Mesenchymal stem cell (in vitro differentiated cells and primary cell): ENCODE measurements at regions not wholly inside any gene's neighbourhood (a gene's known extent, or its start where the extent isn't known, plus 50 kb on each side); places are given as distances from the start of the nearest gene placed in this dataset.
"Not testable (repeated sequence)": the region's sequence is repeated elsewhere in the genome, so short reads cannot be mapped to it uniquely, and the experiment has no call there.

Source experiments
- DNase-seq: peaks from one replicate; pipeline ENCODE4 v3.0.0-alpha.2; 2013
- H2AFZ ChIP-seq: one replicate; pipeline ENCODE4 v1.6.1; 2013; ENCODE audit warnings: low read depth, mild to moderate bottlenecking, control low read depth, inconsistent platforms, low read length, moderate library complexity
- H2AK5ac ChIP-seq: 2 replicates; pipeline ENCODE4 v1.6.1; 2013; ENCODE audit warnings: low read length, moderate library complexity, mild to moderate bottlenecking, inconsistent platforms; ENCODE audit not compliant: severe bottlenecking
- H2BK120ac ChIP-seq: one replicate; pipeline ENCODE4 v1.6.1; 2013; ENCODE audit warnings: low read depth, mild to moderate bottlenecking, inconsistent platforms, low read length, moderate library complexity
- H2BK12ac ChIP-seq, 2 experiments: one replicate each; pipeline ENCODE4 v1.6.1; 2013; ENCODE audit warnings: inconsistent platforms in 2 of 2, low read length in 2 of 2, mild to moderate bottlenecking in 2 of 2, moderate library complexity in 2 of 2, control low read depth in 1 of 2
- H2BK15ac ChIP-seq: one replicate; pipeline ENCODE4 v1.6.1; 2013; ENCODE audit warnings: mild to moderate bottlenecking, low read depth, inconsistent platforms; ENCODE audit not compliant: poor library complexity, severe bottlenecking
- H2BK5ac ChIP-seq: 2 replicates; pipeline ENCODE4 v1.6.1; 2013; ENCODE audit warnings: low read depth, mild to moderate bottlenecking, low read length, control low read depth, inconsistent platforms; ENCODE audit not compliant: poor library complexity, severe bottlenecking
- H3K14ac ChIP-seq, 2 experiments: one replicate each; pipeline ENCODE4 v1.6.1; 2013; ENCODE audit warnings: inconsistent platforms in 2 of 2, low read length in 2 of 2, control low read depth in 1 of 2, mild to moderate bottlenecking in 1 of 2, moderate library complexity in 1 of 2
- H3K18ac ChIP-seq, 2 experiments: one replicate each; pipeline ENCODE4 v1.6.1; 2013; ENCODE audit warnings: inconsistent platforms in 2 of 2, low read length in 2 of 2, control low read depth in 1 of 2, low read depth in 1 of 2, mild to moderate bottlenecking in 1 of 2
- H3K23ac ChIP-seq, 2 experiments: one replicate each; pipeline ENCODE4 v1.6.1; 2013; ENCODE audit warnings: inconsistent platforms in 2 of 2, low read length in 2 of 2, mild to moderate bottlenecking in 2 of 2, moderate library complexity in 2 of 2, control low read depth in 1 of 2
- H3K27ac ChIP-seq: 2 replicates; pipeline ENCODE4 v1.5.1; 2013; ENCODE audit warnings: mild to moderate bottlenecking, moderate library complexity, low read length, control low read depth, inconsistent platforms; ENCODE audit not compliant: poor library complexity, severe bottlenecking
- H3K27me3 ChIP-seq, 2 experiments: 2 replicates each; pipeline versions ENCODE4 v1.6.1 to v1.7.0; 2013; ENCODE audit warnings: low read length in 2 of 2, mild to moderate bottlenecking in 2 of 2, moderate library complexity in 2 of 2, control low read depth in 1 of 2, inconsistent platforms in 1 of 2; ENCODE audit not compliant: control insufficient read depth in 1 of 2, insufficient read depth in 1 of 2
- H3K36me3 ChIP-seq, 2 experiments: 2 replicates each; pipeline versions ENCODE4 v1.6.1 to v1.7.0; 2013; ENCODE audit warnings: low read length in 2 of 2, control low read depth in 1 of 2, inconsistent platforms in 1 of 2, low read depth in 1 of 2, mild to moderate bottlenecking in 1 of 2; ENCODE audit not compliant: insufficient read depth in 2 of 2, control insufficient read depth in 1 of 2
- H3K4ac ChIP-seq, 2 experiments: one replicate each; pipeline ENCODE4 v1.6.1; 2013; ENCODE audit warnings: inconsistent platforms in 2 of 2, low read length in 2 of 2, mild to moderate bottlenecking in 2 of 2, moderate library complexity in 2 of 2, control low read depth in 1 of 2, low read depth in 1 of 2
- H3K4me1 ChIP-seq: 2 replicates; pipeline ENCODE4 v1.6.1; 2013; ENCODE audit warnings: low read depth, low read length, control low read depth; ENCODE audit not compliant: control insufficient read depth, insufficient read depth
- H3K4me2 ChIP-seq: 2 replicates; pipeline ENCODE4 v1.6.1; 2013; ENCODE audit warnings: low read length, mild to moderate bottlenecking, inconsistent platforms; ENCODE audit not compliant: poor library complexity, severe bottlenecking
- H3K4me3 ChIP-seq, 2 experiments: 2 replicates each; pipeline versions ENCODE4 v1.5.1 to v1.7.0; 2013; ENCODE audit warnings: low read length in 2 of 2, mild to moderate bottlenecking in 2 of 2, control low read depth in 1 of 2, low read depth in 1 of 2; ENCODE audit not compliant: insufficient read depth in 1 of 2
- H3K79me1 ChIP-seq: replicated peaks from 2 replicates; pipeline ENCODE4 v1.6.1; 2013; ENCODE audit warnings: mild to moderate bottlenecking, control low read depth, low read length, inconsistent platforms; ENCODE audit not compliant: poor library complexity, severe bottlenecking
- H3K9ac ChIP-seq: 2 replicates; pipeline ENCODE4 v1.7.0; 2013; ENCODE audit warnings: mild to moderate bottlenecking, low read length, moderate library complexity
- H3K9me3 ChIP-seq: 2 replicates; pipeline ENCODE4 v1.7.0; 2013; ENCODE audit warnings: mild to moderate bottlenecking, low read length; ENCODE audit not compliant: control insufficient read depth
- H4K8ac ChIP-seq: one replicate; pipeline ENCODE4 v1.6.1; 2013; ENCODE audit warnings: inconsistent platforms, mild to moderate bottlenecking, low read length, moderate library complexity
- H4K91ac ChIP-seq: one replicate; pipeline ENCODE4 v1.6.1; 2013; ENCODE audit warnings: mild to moderate bottlenecking, low read length, inconsistent platforms
- WGBS: methylation state at CpG from one replicate; pipeline ENCODE4 v1.1.7; 2013; ENCODE audit warnings: mixed read lengths; 5-methylcytosine and 5-hydroxymethylcytosine counted together

GRCh38 chr4:164350061-164350460 is 403.9 kb upstream of the SMIM31 start:
- Histone ChIP-seq H3K27ac (no peak overlapping the region), H2BK120ac (no peak overlapping the region), H3K27me3 (no peaks in the 10 kb centered on the region), H3K9ac (no peak overlapping the region), H4K91ac (no peak overlapping the region), H3K4ac (no peak overlapping the region), H3K36me3 (no peaks in the 10 kb centered on the region), H3K4me1 (no peaks in the 10 kb centered on the region), H3K4me2 (no peak overlapping the region), H2BK15ac (no peak overlapping the region), H3K79me1 (no peaks in the 10 kb centered on the region), H2AK5ac (no peak overlapping the region), H2BK5ac (no peak overlapping the region), H3K4me3 (no peak overlapping the region), H3K23ac (no peak overlapping the region), H2AFZ (no peak overlapping the region), H3K18ac (no peak overlapping the region), H4K8ac (no peak overlapping the region), H2BK12ac (no peak overlapping the region), H3K9me3 (no peaks in the 10 kb centered on the region), H3K14ac (no peak overlapping the region)
- DNase-seq, result no peak

- not testable (repeated sequence) for H3K23ac ChIP-seq, H2BK15ac ChIP-seq, H2BK12ac ChIP-seq, H3K9ac ChIP-seq, H3K27me3 ChIP-seq, H3K14ac ChIP-seq, H2BK5ac ChIP-seq, H3K36me3 ChIP-seq, H2AK5ac ChIP-seq, H2AFZ ChIP-seq, H3K79me1 ChIP-seq, H3K27ac ChIP-seq, H4K91ac ChIP-seq, H2BK120ac ChIP-seq, H3K4ac ChIP-seq, H4K8ac ChIP-seq, H3K9me3 ChIP-seq, H3K4me2 ChIP-seq, DNase-seq, H3K18ac ChIP-seq, H3K4me1 ChIP-seq, H3K4me3 ChIP-seq
- 93% methylated on average over 23 of the region's 24 CpGs for WGBS
Measured at GRCh38 chr4:164350716-164351115, 403.2 kb upstream of the SMIM31 start.

- H3K14ac ChIP-seq, result no peak overlapping the region
- H2BK5ac ChIP-seq, result no peak overlapping the region
- H3K4me1 ChIP-seq, result no peaks in the 10 kb centered on the region
- no peaks in the 10 kb centered on the region for H3K36me3 ChIP-seq
- no peak for DNase-seq
- no peak overlapping the region for H3K18ac ChIP-seq
- H4K91ac ChIP-seq, result no peak overlapping the region
- no peak overlapping the region for H3K9ac ChIP-seq
- no peak overlapping the region for H4K8ac ChIP-seq
- H3K4me2 ChIP-seq, result no peak overlapping the region
- peaks cover 1% of the 10 kb centered on the region for H3K79me1 ChIP-seq
- no peak overlapping the region for H3K27ac ChIP-seq
- no peak overlapping the region for H3K4me3 ChIP-seq
- no peak overlapping the region for H2BK120ac ChIP-seq
- no peak overlapping the region for H3K4ac ChIP-seq
- no peak overlapping the region for H2AK5ac ChIP-seq
- no peak overlapping the region for H2BK12ac ChIP-seq
- no peaks in the 10 kb centered on the region for H3K27me3 ChIP-seq
- WGBS, result 0% methylated on average over 1 of the region's 2 CpGs
- no peak overlapping the region for H2AFZ ChIP-seq
- no peak overlapping the region for H3K23ac ChIP-seq
- no peaks in the 10 kb centered on the region for H3K9me3 ChIP-seq
- H2BK15ac ChIP-seq, result no peak overlapping the region
Measured at GRCh38 chr4:164357957-164358356, 396.0 kb upstream of the SMIM31 start.

- Histone ChIP-seq H3K9ac (no peak overlapping the region), H3K4me2 (no peak overlapping the region), H3K36me3 (no peaks in the 10 kb centered on the region), H2AK5ac (no peak overlapping the region), H2BK120ac (no peak overlapping the region), H3K18ac (no peak overlapping the region), H3K79me1 (peaks cover 1% of the 10 kb centered on the region), H2AFZ (no peak overlapping the region), H3K4ac (no peak overlapping the region), H2BK15ac (no peak overlapping the region), H4K8ac (no peak overlapping the region), H2BK5ac (no peak overlapping the region), H4K91ac (no peak overlapping the region), H3K14ac (no peak overlapping the region), H2BK12ac (no peak overlapping the region), H3K9me3 (no peaks in the 10 kb centered on the region), H3K4me1 (no peaks in the 10 kb centered on the region), H3K27me3 (no peaks in the 10 kb centered on the region), H3K23ac (no peak overlapping the region), H3K27ac (no peak overlapping the region), H3K4me3 (no peak overlapping the region)
- DNase-seq, result no peak
- WGBS, result 80% methylated on average over 1 of the region's 1 CpG
Measured at GRCh38 chr4:164358400-164358799, 395.5 kb upstream of the SMIM31 start.
